ENCODE measurements at regions not wholly inside any gene's neighbourhood (a gene's known extent, or its start where the extent isn't known, plus 50 kb on each side); places are given as distances from the start of the nearest gene placed in this dataset.

GRCh38 chr19:30093966-30094755 is 152.1 kb downstream of the URI1 start:
- H3K27me3 ChIP-seq (ENCODE audit: control insufficient read depth, insufficient read depth, low read length) = no peaks in the 10 kb centered on the region
- 56% methylated on average over 6 of the region's 9 CpGs; no CpG with 5 or more reads in 1 of the 2 experiments for WGBS, 2 experiments (ENCODE audit: extremely low coverage in 2 of 2, insufficient read length in 1 of 2)
- no peak for DNase-seq
- no peaks in the 10 kb centered on the region for H4K20me1 ChIP-seq (ENCODE audit: insufficient read depth, low read length)
- H3K4ac ChIP-seq (ENCODE audit: low read depth, low read length) = no peak overlapping the region
- CTCF ChIA-PET = no interaction called here
- no peaks in the 10 kb centered on the region; the same call in 1 of the 2 replicates for H3K9me3 ChIP-seq (ENCODE audit: control insufficient read depth, insufficient read depth, low read length)
- no peak overlapping the region for H3K9ac ChIP-seq (ENCODE audit: low read depth, low read length)
- H3K4me3 ChIP-seq (ENCODE audit: insufficient read depth, low read depth, low read length) = no peak overlapping the region
- in situ Hi-C loops (cut with MboI; ENCODE audit: low sequenced_read_pairs) (no loop called here), dilution Hi-C loops (cut with HindIII; ENCODE audit: low sequenced_read_pairs, unreplicated experiment) (no loop called here), intact Hi-C loops (cut with micrococcal nuclease) (no loop called here)
- no peak overlapping the region for H3K4me2 ChIP-seq (ENCODE audit: low read depth, low read length)
- H3K4me1 ChIP-seq (ENCODE audit: control insufficient read depth, insufficient read depth, low read length) = no peaks in the 10 kb centered on the region
- no peak overlapping the region for H2BK120ac ChIP-seq (ENCODE audit: low read depth, low read length)
- POLR2A ChIA-PET (ENCODE audit: unreplicated experiment) = no interaction called here
- TF ChIP-seq SMC3 (IDR thresholded peaks at IDR 0.05; ENCODE audit: low read depth, low read length) (no peak), CTCF (conservative IDR thresholded peaks at IDR 0.05; ENCODE audit: low read depth, low read length) (no peak)
- no peak overlapping the region for H3K18ac ChIP-seq (ENCODE audit: low read depth, low read length)
- no peak overlapping the region for H2AFZ ChIP-seq (replicated peaks; ENCODE audit: low read length, poor library complexity)
- no peak overlapping the region for H3K27ac ChIP-seq (ENCODE audit: insufficient read depth, low read length)
- H3K14ac ChIP-seq (replicated peaks; ENCODE audit: low read depth, low read length) = no peak overlapping the region
- no TSS peak for BruUV-seq (replicated peaks)
- H3K79me1 ChIP-seq (ENCODE audit: low read depth in 1 of 2, low read length in 2 of 2) = no peaks in the 10 kb centered on the region
- no peak overlapping the region for H2BK5ac ChIP-seq (ENCODE audit: low read depth, low read length, poor library complexity, severe bottlenecking)
- no peak overlapping the region for H2BK20ac ChIP-seq (ENCODE audit: low read depth, low read length)
- H3K56ac ChIP-seq (ENCODE audit: extremely low read depth, insufficient read depth, low read length) = no peak overlapping the region
- no peaks in the 10 kb centered on the region for H3K9me1 ChIP-seq (ENCODE audit: insufficient read depth, low read length)
- ATAC-seq (ENCODE audit: low read depth) = no peak
- H2BK15ac ChIP-seq (ENCODE audit: low read depth, low read length) = no peak overlapping the region
- no peak overlapping the region for H2AK9ac ChIP-seq (replicated peaks; ENCODE audit: low read depth, low read length, poor library complexity)
- H4K8ac ChIP-seq (ENCODE audit: low read depth in 2 of 2, low read length in 2 of 2) = no peak overlapping the region
- H3K36me3 ChIP-seq (ENCODE audit: control insufficient read depth, insufficient read depth, low read length) = no peaks in the 10 kb centered on the region
- no peak overlapping the region for H4K5ac ChIP-seq (ENCODE audit: low read depth, low read length)
- H2AK5ac ChIP-seq (ENCODE audit: low read depth, low read length) = no peak overlapping the region
- no peak overlapping the region for H3K23ac ChIP-seq (ENCODE audit: low read depth, low read length)
- H4K91ac ChIP-seq (ENCODE audit: insufficient read depth, low read depth, low read length) = no peak overlapping the region

All from IMR-90 (cell line).